NT2/D1 (cell line): ENCODE measurements at regions not wholly inside any gene's neighbourhood (a gene's known extent, or its start where the extent isn't known, plus 50 kb on each side); places are given as distances from the start of the nearest gene placed in this dataset.

Source experiments
- SUZ12 ChIP-seq: IDR thresholded peaks from 2 replicates; pipeline ENCODE4 v1.6.1; 2011; ENCODE audit not compliant: insufficient read length, insufficient read depth; ENCODE audit errors: extremely low read depth
- YY1 ChIP-seq: IDR thresholded peaks from 2 replicates; pipeline ENCODE4 v1.6.1; 2011; ENCODE audit not compliant: insufficient read length, insufficient read depth

DNA sequence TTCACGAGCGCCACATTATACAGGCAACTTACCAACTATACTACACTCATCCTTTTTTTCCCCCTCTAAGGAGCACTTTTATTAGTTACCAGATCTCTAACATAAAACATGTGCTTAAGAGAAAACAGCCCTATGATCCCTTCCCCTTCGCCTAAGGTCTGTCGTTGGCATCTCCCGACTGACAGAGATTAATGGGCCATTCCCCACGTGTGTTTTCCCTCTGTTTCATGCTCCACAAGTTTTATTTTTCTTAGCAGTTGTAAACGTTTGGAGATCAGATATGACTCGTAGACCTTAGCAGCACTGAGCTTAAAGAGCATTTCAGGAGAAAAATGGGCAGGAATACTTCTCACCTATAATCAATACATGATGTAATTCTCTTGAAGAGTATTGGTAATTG lies 51.4 kb upstream of the FZD10 start:
- no peak for TF ChIP-seq SUZ12
- TF ChIP-seq YY1, result no peak
